Fibroblast of skin of scalp (primary cell): ENCODE measurements at regions not wholly inside any gene's neighbourhood (a gene's known extent, or its start where the extent isn't known, plus 50 kb on each side); places are given as distances from the start of the nearest gene placed in this dataset.
"Not testable (repeated sequence)": the region's sequence is repeated elsewhere in the genome, so short reads cannot be mapped to it uniquely, and the experiment has no call there.

Experiments used
- DNase-seq: peaks from one replicate; pipeline ENCODE4 v3.0.0-alpha.2; 2013

DNA sequence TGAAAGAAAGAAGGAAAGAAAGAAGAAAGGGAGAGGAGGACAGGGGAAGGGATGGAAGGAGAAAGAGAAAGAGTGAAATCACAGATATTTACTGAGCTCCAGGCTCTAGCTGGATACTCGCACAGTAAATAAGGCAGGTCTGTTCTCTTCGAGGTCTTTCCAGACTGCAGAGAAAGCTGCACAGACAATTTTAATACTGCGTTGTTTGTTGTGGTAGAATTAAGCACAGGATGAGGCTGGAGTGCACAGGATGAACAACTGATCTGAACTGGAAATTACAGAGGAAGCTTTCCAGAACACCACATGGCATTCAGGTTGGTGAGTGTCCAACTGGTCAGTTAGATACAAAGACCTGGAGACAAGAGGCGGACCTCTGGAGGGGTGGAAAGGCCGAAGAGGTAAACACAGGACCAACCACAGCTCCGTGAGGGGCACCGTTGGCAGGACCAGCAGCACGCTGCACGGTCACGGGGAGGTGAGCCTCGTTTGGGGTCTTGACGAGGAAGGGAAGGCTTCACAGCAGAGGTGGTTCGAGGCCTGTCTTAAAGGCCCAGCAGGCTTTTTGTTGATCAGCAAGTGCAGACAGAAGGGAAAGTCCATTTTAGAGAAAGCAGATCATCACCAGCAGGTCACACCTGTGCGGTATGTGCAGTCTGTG lies 121.7 kb downstream of the ATP6V0E2 start:
- DNase-seq = not testable (repeated sequence)

DNA sequence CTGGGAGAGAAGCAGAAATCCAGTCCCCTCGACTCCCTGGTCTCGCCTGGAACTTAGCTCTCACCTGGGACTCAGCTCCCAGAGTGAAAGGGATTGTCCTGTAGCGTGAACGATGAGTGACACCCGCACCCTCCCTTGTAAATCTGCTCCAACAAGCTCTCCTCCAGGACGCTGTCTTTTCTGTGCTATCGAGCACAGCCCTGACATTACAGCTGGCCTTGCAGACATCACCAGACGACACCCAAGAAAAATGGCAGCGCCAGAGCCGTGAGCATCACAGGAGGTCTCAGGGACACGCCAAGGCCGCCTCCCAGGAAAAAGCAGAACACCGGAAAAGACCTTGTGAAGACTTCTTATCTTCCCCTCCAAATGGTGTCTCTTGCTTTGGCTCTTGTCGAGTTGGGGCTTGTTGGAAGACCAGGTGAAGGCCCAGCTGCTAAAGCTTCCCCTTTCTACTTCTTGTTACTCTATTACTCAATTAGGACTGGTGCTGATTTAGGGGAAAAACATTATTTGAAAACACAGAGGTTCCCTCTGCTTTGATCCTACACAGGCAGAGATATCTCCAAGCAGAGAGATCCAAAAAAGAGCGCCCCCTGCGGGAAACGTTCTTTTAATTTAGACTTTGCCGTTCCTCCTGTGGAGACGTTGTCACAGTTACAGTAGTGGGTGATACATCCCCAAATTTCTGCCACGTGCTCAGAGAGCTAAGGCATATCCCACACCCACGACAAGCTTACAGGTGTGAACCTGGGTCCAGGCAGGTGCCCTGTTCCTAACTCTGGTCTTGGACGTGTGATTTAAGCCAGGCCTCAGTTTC lies 127.2 kb downstream of the ATP6V0E2 start:
- DNase-seq = not testable (repeated sequence)

DNA sequence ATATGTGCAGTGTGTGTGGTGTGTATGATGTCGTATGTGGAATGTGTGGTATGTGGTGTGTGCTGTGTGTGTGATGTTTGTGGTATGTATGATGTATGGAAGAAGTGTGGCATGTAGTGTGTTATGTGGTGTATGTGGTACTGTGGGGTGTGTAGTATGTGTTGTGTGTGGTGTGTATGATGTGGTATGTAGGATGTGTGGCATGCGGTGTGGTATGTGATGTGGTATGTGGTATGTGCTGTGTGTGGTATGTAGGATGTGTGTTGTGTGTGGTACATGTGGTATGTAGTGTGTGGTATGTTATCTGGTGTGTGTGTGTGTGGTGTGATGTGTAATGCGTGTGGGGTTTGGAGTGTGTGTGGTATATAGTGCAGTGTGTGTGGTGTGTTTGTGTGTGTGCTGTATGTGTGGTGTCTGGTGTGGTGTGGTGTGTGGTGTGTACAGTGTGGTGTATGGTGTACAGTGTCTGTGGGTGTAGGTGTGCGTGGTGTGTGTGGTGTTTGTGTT lies 129.6 kb downstream of the ATP6V0E2 start:
- DNase-seq = no peak

DNA sequence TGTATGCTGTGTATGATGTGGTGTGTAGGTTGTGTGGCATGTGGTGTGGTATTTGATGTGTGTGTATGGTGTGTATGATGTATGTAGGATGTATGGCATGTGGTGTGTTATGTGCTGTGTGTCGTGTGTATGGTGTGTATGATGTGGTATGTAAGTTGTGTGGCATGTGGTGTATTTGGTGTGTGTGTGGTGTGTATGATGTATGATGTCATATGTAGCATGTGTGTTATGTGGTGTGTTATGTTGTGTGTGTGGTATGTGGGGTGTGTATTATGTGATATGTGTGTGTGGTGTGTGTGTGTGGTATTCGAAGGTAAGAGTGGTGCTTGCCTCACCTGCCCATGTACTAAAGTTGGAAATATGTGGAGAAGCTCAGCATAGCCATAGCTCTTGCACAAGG lies 130.2 kb downstream of the ATP6V0E2 start:
- not testable (repeated sequence) for DNase-seq

DNA sequence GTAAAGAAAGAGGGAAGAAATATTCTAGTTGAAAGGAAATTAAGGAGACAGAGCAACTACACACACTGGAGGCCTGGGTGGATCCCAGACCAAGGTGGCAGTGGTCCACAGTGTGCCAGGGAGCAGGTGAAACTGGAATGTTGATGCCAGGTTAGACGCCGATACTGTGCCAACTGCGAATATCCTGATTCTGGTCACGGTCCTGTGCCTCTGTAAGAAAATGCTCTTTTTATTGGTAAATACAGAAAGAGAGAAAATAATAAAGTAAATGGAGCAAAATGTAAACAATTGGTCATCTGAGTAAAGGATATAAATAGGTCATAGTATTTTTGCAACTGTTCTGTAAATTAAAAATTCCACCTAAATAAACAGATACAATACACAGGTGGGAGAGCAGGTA lies 131.1 kb downstream of the ATP6V0E2 start:
- not testable (repeated sequence) for DNase-seq

DNA sequence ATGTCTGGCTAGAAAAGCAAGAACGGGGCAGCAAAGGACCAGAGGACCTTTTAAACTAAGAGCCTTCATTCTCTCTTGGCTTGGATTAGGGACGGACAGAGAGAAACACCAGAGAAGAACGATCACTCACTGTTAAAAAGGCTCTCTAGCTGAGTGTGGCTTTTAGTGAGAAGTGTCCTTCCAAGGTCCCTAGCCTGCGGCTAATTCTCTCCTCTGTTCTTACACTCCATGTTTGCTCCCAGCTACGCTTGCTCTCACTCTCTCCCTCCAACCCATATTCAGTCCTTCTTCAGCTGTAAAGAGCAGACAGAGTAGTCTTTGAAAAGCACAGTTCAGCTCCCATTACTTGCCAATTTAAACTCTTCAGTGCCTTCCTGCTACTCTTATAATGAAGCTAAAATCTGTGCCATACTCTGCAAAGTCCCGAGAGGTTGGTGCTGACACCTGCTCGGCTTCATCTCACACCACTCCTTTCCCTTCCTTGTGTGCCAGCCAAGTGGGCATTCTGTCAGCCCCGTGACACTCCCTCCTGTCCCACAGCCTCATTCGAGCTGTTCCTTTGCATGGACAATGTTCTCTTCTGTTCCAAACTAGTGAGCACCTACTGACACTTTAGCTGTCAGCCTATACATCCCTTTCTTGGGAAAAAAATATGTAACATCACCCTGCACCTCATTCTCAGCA lies 136.0 kb downstream of the ATP6V0E2 start:
- not testable (repeated sequence) for DNase-seq

DNA sequence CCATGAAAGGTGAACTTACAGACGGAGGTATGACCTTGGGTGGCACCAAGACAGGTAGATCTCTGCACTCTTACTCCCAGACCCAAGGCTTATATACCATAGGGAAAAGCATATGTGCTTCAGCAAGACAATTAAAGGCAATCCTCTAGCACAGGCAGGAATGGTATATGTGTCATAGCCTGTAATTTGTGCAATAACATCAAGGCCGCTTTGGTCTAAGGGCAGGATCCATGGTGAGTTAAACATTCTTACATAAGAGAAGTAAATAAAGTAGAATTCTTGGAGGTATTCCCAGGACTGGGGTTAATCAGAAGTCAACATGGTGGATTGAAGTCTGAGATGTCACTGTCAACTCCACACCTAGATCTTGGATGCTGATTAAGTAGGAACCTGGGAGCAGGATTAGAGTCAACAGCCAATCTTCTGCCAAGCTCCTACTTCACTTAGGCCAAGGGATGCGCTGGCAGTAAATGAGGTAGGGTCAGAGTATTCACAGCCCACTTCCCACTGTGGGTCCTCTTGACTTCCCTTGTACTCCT lies 143.0 kb downstream of the ATP6V0E2 start:
- DNase-seq = not testable (repeated sequence)

DNA sequence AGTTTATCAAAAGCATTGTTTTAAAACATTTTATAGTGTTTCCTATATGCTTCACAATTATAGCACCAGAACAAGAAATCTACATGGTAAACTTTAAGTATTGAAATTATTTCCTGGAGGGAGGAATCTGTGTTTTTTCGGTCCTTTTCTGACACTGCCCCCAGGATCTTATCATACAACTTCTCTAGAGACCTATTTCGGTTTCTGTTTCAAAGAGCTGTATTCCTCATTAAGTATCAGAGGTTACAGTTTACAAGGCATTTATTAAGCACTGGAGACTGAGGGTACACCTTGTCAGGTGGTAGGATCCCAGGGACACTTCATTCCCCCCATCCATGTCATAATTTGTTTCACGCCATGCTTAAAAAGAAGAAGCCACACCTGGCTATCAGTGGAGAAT lies 146.4 kb downstream of the ATP6V0E2 start:
- DNase-seq = not testable (repeated sequence)

DNA sequence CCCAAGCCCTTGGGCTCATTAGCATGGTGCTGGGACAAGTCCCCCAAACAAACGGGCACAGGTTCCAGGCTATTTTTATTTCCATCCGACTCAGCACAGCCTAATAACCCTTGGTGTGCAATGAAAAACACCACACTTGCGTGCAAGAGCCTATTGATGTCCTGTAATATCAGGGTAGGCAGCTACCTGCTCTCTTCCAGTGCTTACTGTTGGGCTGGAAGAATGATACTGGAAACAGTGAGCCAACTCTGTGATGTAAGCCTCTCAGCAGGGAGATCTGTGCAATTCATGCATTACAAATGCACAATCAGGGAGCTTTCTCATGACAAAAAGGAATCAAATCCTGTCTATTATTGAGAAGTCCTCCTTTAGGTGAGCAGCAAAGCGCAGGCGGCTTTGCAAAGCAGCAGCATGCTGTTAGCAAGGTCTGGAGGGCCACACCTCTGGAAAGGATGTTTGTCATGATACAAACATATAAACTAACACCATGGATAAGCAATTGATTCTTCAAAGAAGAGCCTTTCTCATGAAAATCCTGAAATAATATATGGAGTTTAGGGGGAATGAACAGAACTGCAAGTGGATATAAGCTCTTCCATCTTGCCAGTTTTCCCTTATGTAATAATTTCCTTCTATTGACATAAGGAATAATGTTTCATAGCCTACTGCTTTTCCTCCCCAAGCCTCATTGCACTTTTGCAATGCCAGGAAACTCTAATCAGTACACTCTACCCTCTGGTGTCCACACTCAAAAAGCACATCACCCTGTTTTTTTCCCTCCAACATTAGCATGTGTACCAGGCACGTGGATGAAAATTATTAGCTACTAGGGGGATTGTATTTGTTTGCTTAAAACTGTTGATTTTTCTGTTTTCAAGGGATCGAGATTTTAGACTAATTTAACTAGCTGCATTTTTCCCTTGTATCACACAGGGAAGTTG lies 151.1 kb downstream of the ATP6V0E2 start:
- DNase-seq = not testable (repeated sequence)

DNA sequence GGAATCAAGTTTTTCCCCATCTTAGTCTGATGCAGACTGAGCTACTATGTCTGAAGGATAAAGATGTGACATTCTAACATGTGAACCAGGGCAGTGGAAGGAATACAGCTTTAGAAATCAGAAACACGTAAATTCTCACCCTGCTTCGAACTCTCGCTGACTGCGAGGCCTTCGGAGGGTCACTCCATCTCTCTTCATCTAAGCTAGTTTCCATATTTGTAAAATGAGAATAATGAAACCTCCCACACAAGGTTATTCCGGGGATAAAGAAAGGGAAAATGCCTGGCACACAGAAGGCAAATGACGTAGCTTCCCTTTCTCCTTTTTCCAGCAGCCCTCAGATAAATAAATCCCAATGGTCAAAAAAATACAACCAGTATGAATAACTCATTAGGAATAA lies 152.0 kb downstream of the ATP6V0E2 start:
- not testable (repeated sequence) for DNase-seq

DNA sequence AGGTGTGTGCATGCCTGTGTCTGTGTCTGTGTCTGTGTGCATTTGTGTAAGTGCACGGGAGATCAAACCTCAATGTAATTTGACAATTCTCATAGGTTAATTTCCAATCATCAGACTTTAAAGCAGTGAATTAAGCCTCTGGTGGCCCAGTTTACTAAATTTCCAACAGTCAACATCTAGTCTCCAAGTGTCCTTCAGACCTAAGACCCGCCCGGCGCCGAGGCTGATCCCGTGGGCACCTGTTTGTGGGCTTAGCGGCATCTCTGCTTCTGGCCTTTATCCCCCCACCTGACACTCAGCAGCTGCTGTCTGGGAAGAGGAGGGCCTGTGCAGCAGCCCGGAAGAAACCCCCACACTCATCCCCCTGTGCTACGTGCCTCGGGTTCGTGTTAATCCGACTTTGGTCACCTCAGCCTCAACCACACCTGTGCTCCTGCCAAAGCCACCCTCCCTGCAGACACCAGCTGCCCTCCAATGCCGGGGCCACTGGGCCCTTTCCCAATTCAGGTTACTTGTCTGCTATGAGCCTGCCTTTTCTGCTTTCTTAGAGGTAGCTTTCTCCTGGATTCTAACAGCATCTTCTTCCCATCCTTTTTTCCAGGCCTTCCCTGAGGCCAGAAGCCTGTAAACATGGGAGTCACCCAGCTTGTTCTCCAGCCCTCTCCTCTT lies 154.7 kb downstream of the ATP6V0E2 start:
- DNase-seq = not testable (repeated sequence)

DNA sequence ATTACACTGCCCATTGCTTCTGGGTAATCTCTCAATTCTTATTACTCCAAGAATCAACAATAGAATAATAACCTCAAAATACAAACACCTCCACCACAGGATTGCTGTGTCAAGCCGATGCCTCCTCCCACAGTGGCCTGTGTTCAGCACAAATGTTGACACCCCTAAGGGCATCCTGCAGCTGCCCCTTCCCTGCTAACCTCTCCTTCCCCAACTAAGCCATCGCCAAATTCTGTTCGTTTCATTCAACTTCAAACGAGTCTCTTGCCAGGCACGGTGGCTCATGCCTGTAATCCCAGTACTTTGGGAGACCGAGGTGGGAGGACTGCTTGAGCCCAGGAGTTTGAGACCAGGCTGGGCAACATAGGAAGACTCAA lies 155.2 kb downstream of the ATP6V0E2 start:
- DNase-seq = not testable (repeated sequence)

DNA sequence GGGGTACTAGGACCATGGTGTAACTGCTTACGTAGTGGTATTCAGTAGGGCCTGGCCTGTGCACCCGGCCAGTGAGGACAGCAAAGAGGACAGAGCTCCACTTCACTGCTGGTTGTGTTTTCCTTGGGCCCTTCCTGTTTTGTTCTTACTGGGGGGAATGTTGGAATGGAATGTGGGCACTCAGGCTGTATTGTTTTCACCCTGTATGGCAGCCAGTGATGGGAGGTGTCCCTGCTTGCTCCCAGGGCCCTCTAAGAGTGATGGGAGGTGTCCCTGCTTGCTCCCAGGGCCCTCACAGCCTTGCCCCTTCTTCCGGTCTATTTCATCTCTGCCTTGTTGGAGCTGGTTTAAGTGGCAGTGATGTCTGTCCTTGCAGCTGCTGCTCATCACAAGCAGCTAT lies 158.0 kb downstream of the ATP6V0E2 start:
- DNase-seq = not testable (repeated sequence)

DNA sequence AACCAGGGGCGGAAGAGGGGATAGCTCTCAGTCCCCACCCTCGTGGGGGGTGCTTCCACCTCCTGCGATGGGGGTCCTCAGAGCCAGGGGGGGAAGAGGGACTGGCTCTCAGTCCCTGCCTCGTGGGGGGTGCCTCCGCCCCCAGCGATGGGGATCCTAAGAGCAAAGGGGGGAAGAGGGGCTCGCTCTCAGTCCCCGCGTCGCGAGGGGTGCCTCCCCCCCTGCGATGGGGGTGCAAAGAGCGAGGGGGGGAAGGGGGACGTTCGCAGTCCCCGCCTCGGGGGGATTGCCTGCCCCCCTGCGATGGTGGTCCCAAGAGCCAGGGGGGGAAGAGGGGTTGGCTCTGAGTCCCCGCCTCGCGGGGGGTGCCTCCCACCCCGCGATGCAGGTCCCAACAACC lies 159.9 kb downstream of the ATP6V0E2 start:
- not testable (repeated sequence) for DNase-seq

DNA sequence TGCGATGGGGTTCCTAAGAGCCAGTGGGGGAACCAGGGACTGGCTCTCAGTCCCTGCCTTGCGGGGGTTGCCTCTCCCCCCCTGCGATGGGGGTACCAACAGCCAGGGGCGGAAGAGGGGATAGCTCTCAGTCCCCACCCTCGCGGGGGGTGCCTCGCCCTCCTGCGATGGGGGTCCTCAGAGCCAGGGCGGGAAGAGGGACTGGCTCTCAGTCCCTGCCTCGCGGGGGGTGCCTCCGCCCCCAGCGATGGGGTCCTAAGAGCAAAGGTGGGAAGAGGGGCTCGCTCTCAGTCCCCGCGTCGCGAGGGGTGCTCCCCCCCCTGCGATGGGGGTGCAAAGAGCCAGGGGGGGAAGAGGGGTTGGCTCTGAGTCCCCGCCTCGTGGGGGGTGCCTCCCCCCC lies 162.0 kb downstream of the ATP6V0E2 start:
- not testable (repeated sequence) for DNase-seq

DNA sequence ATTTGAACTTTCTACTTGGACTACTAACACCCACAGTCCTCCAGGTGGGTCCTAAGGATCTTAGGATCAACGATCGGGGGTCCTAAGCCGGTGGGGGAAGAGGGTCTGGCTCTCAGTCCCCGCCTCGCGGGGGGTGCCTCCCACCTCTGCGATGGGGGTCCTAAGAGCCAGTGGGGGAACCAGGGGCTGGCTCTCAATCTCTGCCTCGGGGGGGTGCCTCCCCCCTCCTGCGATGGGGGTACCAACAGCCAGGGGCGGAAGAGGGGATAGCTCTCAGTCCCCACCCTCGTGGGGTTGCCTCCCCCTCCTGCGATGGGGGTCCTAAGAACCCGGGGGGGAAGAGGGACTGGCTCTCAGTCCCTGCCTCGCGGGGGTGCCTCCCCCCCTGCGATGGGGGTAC lies 165.3 kb downstream of the ATP6V0E2 start:
- DNase-seq = not testable (repeated sequence)

DNA sequence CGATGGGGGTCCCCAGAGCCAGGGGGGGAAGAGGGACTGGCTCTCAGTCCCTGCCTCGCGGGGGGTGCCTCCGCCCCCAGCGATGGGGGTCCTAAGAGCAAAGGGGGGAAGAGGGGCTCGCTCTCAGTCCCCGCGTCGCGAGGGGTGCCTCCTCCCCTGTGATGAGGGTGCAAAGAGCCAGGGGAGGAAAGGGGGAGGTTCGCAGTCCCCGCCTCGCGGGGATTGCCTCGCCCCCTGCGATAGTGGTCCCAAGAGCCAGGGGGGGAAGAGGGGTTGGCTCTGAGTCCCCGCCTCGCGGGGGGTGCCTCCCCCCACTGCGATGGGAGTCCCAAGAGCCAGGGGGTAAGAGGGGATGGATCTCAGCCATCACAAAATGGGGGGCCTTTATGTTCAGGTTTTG lies 168.5 kb downstream of the ATP6V0E2 start:
- DNase-seq = not testable (repeated sequence)

DNA sequence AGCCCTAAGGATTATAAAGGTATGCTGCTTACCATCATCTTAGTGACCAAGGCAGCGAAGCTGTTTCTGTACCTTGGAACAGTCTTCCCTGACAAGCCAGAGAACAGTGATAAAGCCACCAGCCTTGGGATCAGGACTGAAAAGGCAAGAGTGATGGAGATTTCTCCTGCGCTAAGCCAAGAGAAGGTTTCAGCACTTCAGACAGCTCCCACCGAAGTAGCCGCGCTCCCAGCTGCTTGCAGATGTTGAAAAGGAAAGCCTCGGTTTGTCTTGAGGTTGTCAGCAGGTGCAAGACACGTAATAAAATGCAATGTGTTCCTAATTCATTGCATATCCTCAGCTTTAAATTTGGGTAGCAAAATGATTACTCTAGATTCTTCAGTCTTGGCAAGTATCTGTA lies 171.0 kb downstream of the ATP6V0E2 start:
- peak; percentile 25 for DNase-seq

DNA sequence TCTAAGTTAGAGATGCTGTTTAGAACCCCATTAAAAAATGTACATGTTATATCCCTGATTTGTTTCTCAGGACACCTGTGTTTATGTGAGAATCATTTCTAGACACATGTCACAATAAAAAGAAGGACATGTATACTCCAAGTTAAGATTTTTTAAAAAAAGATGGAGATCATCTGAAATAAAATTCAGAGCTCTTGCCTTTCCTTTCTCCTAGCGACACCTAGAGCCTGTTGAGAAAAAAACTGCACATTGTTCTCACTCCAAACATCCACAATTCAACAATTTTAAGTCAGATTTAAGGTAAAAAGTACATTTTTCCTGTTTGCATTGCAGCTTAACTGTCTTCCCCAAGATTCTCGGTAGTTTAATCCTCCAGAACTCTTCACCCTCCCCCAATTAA lies 171.8 kb downstream of the ATP6V0E2 start:
- not testable (repeated sequence) for DNase-seq

DNA sequence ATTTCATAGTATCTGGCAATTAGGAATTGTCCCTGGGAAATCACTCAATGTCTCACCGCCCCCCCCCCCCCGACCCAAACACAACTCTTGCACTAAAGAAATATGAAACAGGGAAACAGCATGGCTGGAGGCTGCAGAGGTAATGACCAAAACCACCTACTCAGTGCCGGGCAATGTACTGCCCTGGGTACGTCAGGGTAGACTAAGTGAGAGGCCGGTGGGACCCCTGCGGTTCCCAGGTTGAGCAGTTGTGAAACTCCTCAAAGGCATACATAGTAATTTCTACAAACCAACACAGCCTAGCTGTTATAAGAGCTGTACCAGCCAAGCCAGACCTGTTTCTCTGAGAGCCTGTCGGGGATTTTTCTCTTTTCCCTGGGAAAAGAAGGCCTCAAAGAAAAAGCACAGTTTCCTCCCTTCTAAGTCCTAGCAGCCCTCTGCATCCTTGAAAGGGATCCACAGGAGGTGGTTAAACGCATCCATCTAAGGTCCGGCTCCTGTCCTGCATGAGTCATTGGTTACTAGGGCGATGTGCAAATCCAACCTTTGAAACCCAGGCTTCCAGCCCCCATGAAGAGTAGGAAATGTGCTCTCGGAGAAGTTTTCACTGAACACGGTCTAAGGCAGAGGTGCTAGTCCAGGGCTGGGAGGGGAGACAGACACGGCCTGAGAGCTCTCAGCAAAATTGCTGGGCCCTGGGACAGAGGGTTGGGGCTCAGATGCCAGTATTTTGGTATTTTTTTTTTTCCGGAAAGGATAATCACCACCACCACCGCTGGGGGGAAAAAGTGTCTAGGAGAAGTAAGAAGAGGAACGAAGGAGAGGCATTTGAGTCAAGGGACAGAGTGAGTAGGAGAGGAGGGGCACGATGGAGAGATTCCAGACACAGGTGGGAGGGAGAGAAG lies 172.8 kb downstream of the ATP6V0E2 start:
- DNase-seq = not testable (repeated sequence)
